ENCODE measurements at regions not wholly inside any gene's neighbourhood (a gene's known extent, or its start where the extent isn't known, plus 50 kb on each side); places are given as distances from the start of the nearest gene placed in this dataset.

DNA sequence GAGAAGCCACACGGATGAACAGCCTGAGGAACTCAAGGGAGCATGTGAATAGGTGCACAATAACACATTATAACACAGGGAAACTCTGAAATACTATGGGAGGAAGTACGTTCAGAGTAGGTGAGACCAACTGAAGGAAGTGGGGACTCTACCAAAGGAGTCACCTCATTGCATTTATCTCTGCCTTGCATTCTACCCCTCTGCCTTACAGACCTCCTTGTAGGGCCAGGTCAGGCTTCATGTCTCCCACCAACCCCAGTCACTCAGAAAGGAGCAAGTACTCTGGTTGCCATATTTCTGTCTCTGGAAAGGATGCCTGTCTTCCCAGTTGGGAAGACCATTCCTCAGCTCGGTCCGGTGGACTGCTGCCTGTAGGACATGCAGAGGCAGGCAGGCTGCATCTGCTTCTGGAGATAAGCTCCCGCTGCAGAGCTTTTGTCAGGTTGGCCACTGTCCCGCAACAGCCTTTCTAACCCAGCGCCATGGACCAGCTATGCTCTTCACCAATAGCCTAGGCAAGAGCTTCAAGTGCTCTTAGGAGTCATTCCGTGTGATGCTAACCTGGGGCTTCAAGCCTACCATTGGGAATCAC, 51.6 kb upstream of the ASIP start:
- no peaks in the 10 kb centered on the region for H3K27me3 ChIP-seq
- H3K4me1 ChIP-seq = peaks cover 0 to 3% (median 0%) of the 10 kb centered on the region in 4 donors
- 81 to 86% (median 83%) methylated on average over 5 to 8 of the region's 8 CpGs for WGBS, 5 donors
- DNase-seq = no peak
- H3K9me3 ChIP-seq = no peaks in the 10 kb centered on the region
- no peak overlapping the region for H3K27ac ChIP-seq
- no peaks in the 10 kb centered on the region for H3K36me3 ChIP-seq
- intact Hi-C loops (cut with DNase I; ENCODE audit: low total_unique reads) = no loop called here
- TF ChIP-seq POLR2AphosphoS5 (IDR thresholded peaks at IDR 0.05) = no peak
- no peak for TF ChIP-seq POLR2A (IDR thresholded peaks at IDR 0.05)
- TF ChIP-seq EP300 (IDR thresholded peaks at IDR 0.05) = no peak
- TF ChIP-seq, protein P1, sequence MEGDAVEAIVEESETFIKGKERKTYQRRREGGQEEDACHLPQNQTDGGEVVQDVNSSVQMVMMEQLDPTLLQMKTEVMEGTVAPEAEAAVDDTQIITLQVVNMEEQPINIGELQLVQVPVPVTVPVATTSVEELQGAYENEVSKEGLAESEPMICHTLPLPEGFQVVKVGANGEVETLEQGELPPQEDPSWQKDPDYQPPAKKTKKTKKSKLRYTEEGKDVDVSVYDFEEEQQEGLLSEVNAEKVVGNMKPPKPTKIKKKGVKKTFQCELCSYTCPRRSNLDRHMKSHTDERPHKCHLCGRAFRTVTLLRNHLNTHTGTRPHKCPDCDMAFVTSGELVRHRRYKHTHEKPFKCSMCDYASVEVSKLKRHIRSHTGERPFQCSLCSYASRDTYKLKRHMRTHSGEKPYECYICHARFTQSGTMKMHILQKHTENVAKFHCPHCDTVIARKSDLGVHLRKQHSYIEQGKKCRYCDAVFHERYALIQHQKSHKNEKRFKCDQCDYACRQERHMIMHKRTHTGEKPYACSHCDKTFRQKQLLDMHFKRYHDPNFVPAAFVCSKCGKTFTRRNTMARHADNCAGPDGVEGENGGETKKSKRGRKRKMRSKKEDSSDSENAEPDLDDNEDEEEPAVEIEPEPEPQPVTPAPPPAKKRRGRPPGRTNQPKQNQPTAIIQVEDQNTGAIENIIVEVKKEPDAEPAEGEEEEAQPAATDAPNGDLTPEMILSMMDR (IDR thresholded peaks at IDR 0.05) = no peak
- no peak overlapping the region for H3K4me3 ChIP-seq

DNA sequence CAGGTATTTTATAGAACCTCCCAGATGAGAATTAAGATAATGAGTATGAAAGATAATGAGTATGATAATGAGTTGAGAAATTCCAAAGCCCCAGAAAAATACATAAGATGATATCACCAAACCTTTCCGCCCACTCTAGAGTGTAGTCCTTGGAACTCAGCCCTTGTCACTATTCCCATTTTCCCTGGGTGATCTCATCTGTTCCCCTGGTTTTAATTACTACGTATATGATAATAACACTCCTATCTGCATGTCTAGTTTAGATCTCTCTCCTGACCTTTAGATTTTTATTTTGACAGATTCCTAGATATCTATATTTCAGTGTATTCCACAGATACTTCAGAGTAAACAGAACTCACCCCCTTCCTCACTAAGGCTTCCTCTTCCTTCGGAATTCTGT, 51.0 kb upstream of the ASIP start:
- H3K4me3 ChIP-seq = no peak overlapping the region
- intact Hi-C loops (cut with DNase I; ENCODE audit: low total_unique reads) = no loop called here
- H3K4me1 ChIP-seq = peaks cover 0 to 3% (median 0%) of the 10 kb centered on the region in 4 donors
- H3K36me3 ChIP-seq = no peaks in the 10 kb centered on the region
- no peaks in the 10 kb centered on the region for H3K27me3 ChIP-seq
- no peak for DNase-seq
- H3K27ac ChIP-seq = no peak overlapping the region
- TF ChIP-seq, protein P1 (IDR thresholded peaks at IDR 0.05) = no peak
- TF ChIP-seq POLR2A (IDR thresholded peaks at IDR 0.05) (no peak), POLR2AphosphoS5 (IDR thresholded peaks at IDR 0.05) (no peak), EP300 (IDR thresholded peaks at IDR 0.05) (no peak)
- 48 to 54% (median 50%) methylated on average over 3 of the region's 3 CpGs for WGBS, 5 donors
- H3K9me3 ChIP-seq = no peaks in the 10 kb centered on the region

DNA sequence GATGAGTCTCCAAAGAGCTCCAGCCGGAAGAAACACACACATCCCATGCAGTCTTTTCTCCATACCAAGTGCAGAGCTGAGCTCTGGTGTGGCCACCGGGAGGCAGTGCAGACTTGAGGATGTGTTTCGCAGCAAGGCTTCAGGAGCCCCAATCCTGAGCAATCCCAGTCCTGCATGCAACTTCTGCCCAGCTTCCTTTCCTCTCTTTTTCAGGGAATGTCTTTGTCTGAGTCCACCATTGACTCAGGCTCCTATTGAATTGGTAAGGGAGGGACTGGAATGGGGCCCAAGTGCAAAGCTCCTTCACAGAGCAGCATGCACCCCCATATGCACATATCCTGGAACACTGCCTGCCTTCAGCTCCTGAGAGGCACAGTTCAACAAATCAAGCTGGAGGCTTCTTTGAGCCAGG, 50.5 kb upstream of the ASIP start:
- intact Hi-C loops (cut with DNase I; ENCODE audit: low total_unique reads) = no loop called here
- WGBS, 5 donors = 2 to 9% (median 6%) methylated on average over 3 of the region's 3 CpGs
- Histone ChIP-seq H3K27ac (no peak overlapping the region), H3K36me3 (no peaks in the 10 kb centered on the region), H3K4me1 (peaks cover 0 to 3% (median 0%) of the 10 kb centered on the region in 4 donors), H3K9me3 (no peaks in the 10 kb centered on the region), H3K27me3 (no peaks in the 10 kb centered on the region), H3K4me3 (no peak overlapping the region)
- TF ChIP-seq, protein P1 (IDR thresholded peaks at IDR 0.05) = peak in 5 of 7 experiments; percentile 48 to 62 (median 57)
- TF ChIP-seq POLR2AphosphoS5 (IDR thresholded peaks at IDR 0.05) (peak in 1 of 3 donors; percentile 31), POLR2A (IDR thresholded peaks at IDR 0.05) (no peak)
- DNase-seq = peak; percentile 68 to 92

Measured in stomach (tissue), 8 donors.